IMR-90 (cell line): ENCODE measurements at regions not wholly inside any gene's neighbourhood (a gene's known extent, or its start where the extent isn't known, plus 50 kb on each side); places are given as distances from the start of the nearest gene placed in this dataset.

ENCODE experiments used
- ATAC-seq: fragments of 200-7000 bp; cut with Tn5 transposase; 2 replicates; pipeline ENCODE4 v1.9.1; 2020; ENCODE audit warnings: low read depth, mild to moderate bottlenecking, moderate library complexity
- BruUV-seq: library from RNA; stranded (reverse); fragments of 400-500 nt; replicated peaks from 2 replicates; lab custom pipeline; 2021; lab: Mats Ljungman, UMichigan
- CTCF ChIA-PET: fragments of 300-600 bp; formaldehyde crosslinking; extraction: SDS; loops from one replicate; lab custom pipeline; 2021; ENCODE audit warnings: antibody characterized with exemption; lab: Yijun Ruan, JAX
- POLR2A ChIA-PET: fragments of 300-600 bp; sonication (Branson Sonifier 250); formaldehyde crosslinking; loops from one replicate; lab custom pipeline; 2022; ENCODE audit warnings: antibody characterized with exemption; ENCODE audit not compliant: unreplicated experiment; lab: Charles Lee
- DNase-seq: peaks from one replicate; pipeline ENCODE4 v3.0.0; 2013
- H2AFZ ChIP-seq: replicated peaks from 2 replicates; pipeline ENCODE3; 2013; ENCODE audit warnings: low read length, mild to moderate bottlenecking; ENCODE audit not compliant: poor library complexity
- H2AK5ac ChIP-seq: 2 replicates; pipeline ENCODE4 v1.6.1; 2013; ENCODE audit warnings: low read depth, low read length, inconsistent platforms
- H2AK9ac ChIP-seq: replicated peaks from 2 replicates; pipeline ENCODE3; 2013; ENCODE audit warnings: mild to moderate bottlenecking, low read depth, low read length, moderate library complexity; ENCODE audit not compliant: poor library complexity
- H2BK120ac ChIP-seq: 2 replicates; pipeline ENCODE4 v1.6.1; 2013; ENCODE audit warnings: low read depth, low read length, inconsistent platforms
- H2BK15ac ChIP-seq: 3 replicates; pipeline ENCODE4 v1.6.1; 2013; ENCODE audit warnings: low read depth, low read length, inconsistent platforms
- H2BK20ac ChIP-seq: 2 replicates; pipeline ENCODE4 v1.6.1; 2013; ENCODE audit warnings: low read depth, mild to moderate bottlenecking, inconsistent platforms, low read length, moderate library complexity
- H2BK5ac ChIP-seq: 2 replicates; pipeline ENCODE4 v1.6.1; 2013; ENCODE audit warnings: mild to moderate bottlenecking, low read depth, low read length, inconsistent platforms; ENCODE audit not compliant: poor library complexity, severe bottlenecking
- H3K14ac ChIP-seq: replicated peaks from 2 replicates; pipeline ENCODE4 v1.6.1; 2013; ENCODE audit warnings: low read depth, low read length, inconsistent platforms
- H3K18ac ChIP-seq: 2 replicates; pipeline ENCODE4 v1.6.1; 2013; ENCODE audit warnings: low read depth, low read length, control low read depth
- H3K23ac ChIP-seq: 2 replicates; pipeline ENCODE4 v1.6.1; 2013; ENCODE audit warnings: low read depth, low read length, inconsistent platforms
- H3K27ac ChIP-seq: 2 replicates; pipeline ENCODE4 v1.5.1; 2013; ENCODE audit warnings: mild to moderate bottlenecking, control low read depth, low read length; ENCODE audit not compliant: insufficient read depth
- H3K27me3 ChIP-seq: 2 replicates; pipeline ENCODE4 v1.6.1; 2013; ENCODE audit warnings: low read length; ENCODE audit not compliant: control insufficient read depth, insufficient read depth
- H3K36me3 ChIP-seq: 2 replicates; pipeline ENCODE4 v1.6.1; 2013; ENCODE audit warnings: low read length, mixed read lengths; ENCODE audit not compliant: control insufficient read depth, insufficient read depth
- H3K4ac ChIP-seq: 2 replicates; pipeline ENCODE4 v1.6.1; 2013; ENCODE audit warnings: low read depth, low read length, inconsistent platforms
- H3K4me1 ChIP-seq: 2 replicates; pipeline ENCODE4 v1.6.1; 2013; ENCODE audit warnings: low read length, mixed read lengths; ENCODE audit not compliant: control insufficient read depth, insufficient read depth
- H3K4me2 ChIP-seq: 2 replicates; pipeline ENCODE4 v1.6.1; 2013; ENCODE audit warnings: low read depth, mild to moderate bottlenecking, control low read depth, low read length, moderate library complexity
- H3K4me3 ChIP-seq: 2 replicates; pipeline ENCODE4 v1.5.1; 2013; ENCODE audit warnings: low read depth, mild to moderate bottlenecking, control low read depth, low read length, moderate library complexity; ENCODE audit not compliant: insufficient read depth
- H3K56ac ChIP-seq: 2 replicates; pipeline ENCODE4 v1.6.1; 2013; ENCODE audit warnings: low read length, inconsistent platforms; ENCODE audit not compliant: insufficient read depth; ENCODE audit errors: extremely low read depth
- H3K79me1 ChIP-seq, 2 experiments: 2 replicates each; pipeline ENCODE4 v1.6.1; 2013; ENCODE audit warnings: low read length in 2 of 2, inconsistent platforms in 1 of 2, low read depth in 1 of 2
- H3K9ac ChIP-seq: 2 replicates; pipeline ENCODE4 v1.6.1; 2013; ENCODE audit warnings: low read depth, low read length, control low read depth
- H3K9me1 ChIP-seq: 2 replicates; pipeline ENCODE4 v1.6.1; 2013; ENCODE audit warnings: low read length, inconsistent platforms; ENCODE audit not compliant: insufficient read depth
- H3K9me3 ChIP-seq: 2 replicates; pipeline ENCODE4 v1.6.1; 2013; ENCODE audit warnings: low read length; ENCODE audit not compliant: control insufficient read depth, insufficient read depth
- H4K20me1 ChIP-seq: 2 replicates; pipeline ENCODE4 v1.6.1; 2013; ENCODE audit warnings: low read length, inconsistent platforms; ENCODE audit not compliant: insufficient read depth
- H4K5ac ChIP-seq: 2 replicates; pipeline ENCODE4 v1.6.1; 2013; ENCODE audit warnings: mild to moderate bottlenecking, low read depth, low read length, control low read depth
- H4K8ac ChIP-seq, 2 experiments: 2 replicates each; pipeline ENCODE4 v1.6.1; 2013; ENCODE audit warnings: low read depth in 2 of 2, low read length in 2 of 2, control low read depth in 1 of 2, inconsistent platforms in 1 of 2
- H4K91ac ChIP-seq: 2 replicates; pipeline ENCODE4 v1.6.1; 2013; ENCODE audit warnings: low read depth, low read length, inconsistent platforms; ENCODE audit not compliant: insufficient read depth
- BHLHE40 ChIP-seq: fragments of 150-350 bp; IDR thresholded peaks from 2 replicates; pipeline ENCODE4 v1.6.1; 2016; ENCODE audit warnings: mild to moderate bottlenecking, low read depth, low read length
- CEBPB ChIP-seq: IDR thresholded peaks from 2 replicates; pipeline ENCODE4 v1.6.1; 2012; ENCODE audit warnings: low read depth, low read length, improper control_type of control experiment
- CHD1 ChIP-seq: IDR thresholded peaks from 2 replicates; pipeline ENCODE4 v1.6.1; 2012; ENCODE audit warnings: low read depth, low read length, improper control_type of control experiment
- CTCF ChIP-seq: conservative IDR thresholded peaks from 2 replicates; pipeline ENCODE4 v1.5.1; 2012; ENCODE audit warnings: mild to moderate bottlenecking, low read depth, low read length, improper control_type of control experiment
- FOS ChIP-seq: fragments of 150-350 bp; IDR thresholded peaks from 2 replicates; pipeline ENCODE4 v1.6.1; 2016; ENCODE audit warnings: low read depth, low read length
- MAFK ChIP-seq: IDR thresholded peaks from 2 replicates; pipeline ENCODE4 v1.6.1; 2012; ENCODE audit warnings: low read depth, low read length, improper control_type of control experiment
- MAZ ChIP-seq: IDR thresholded peaks from 2 replicates; pipeline ENCODE4 v1.6.1; 2012; ENCODE audit warnings: low read depth, mild to moderate bottlenecking, low read length, improper control_type of control experiment, moderate library complexity, borderline replicate concordance
- MXI1 ChIP-seq: IDR thresholded peaks from 2 replicates; pipeline ENCODE4 v1.6.1; 2012; ENCODE audit warnings: low read depth, mild to moderate bottlenecking, low read length, moderate library complexity, borderline replicate concordance
- NFE2L2 ChIP-seq: fragments of 150-350 bp; IDR thresholded peaks from 2 replicates; pipeline ENCODE4 v1.6.1; 2016; ENCODE audit warnings: low read depth, mild to moderate bottlenecking, low read length
- POLR2A ChIP-seq: IDR thresholded peaks from 2 replicates; pipeline ENCODE4 v1.6.1; 2012; ENCODE audit warnings: mild to moderate bottlenecking, low read depth, low read length
- RAD21 ChIP-seq: IDR thresholded peaks from 2 replicates; pipeline ENCODE4 v1.6.1; 2012; ENCODE audit warnings: low read length, improper control_type of control experiment
- RCOR1 ChIP-seq: IDR thresholded peaks from 2 replicates; pipeline ENCODE4 v1.6.1; 2012; ENCODE audit warnings: mild to moderate bottlenecking, low read length, improper control_type of control experiment; ENCODE audit not compliant: insufficient replicate concordance
- RFX5 ChIP-seq: IDR thresholded peaks from 2 replicates; pipeline ENCODE4 v1.8.0; 2012; ENCODE audit warnings: low read depth, mild to moderate bottlenecking, low read length, moderate library complexity
- SMC3 ChIP-seq: fragments of 150-350 bp; IDR thresholded peaks from 2 replicates; pipeline ENCODE4 v1.6.1; 2016; ENCODE audit warnings: low read depth, mild to moderate bottlenecking, antibody characterized with exemption, low read length, moderate library complexity
- USF2 ChIP-seq: fragments of 150-350 bp; IDR thresholded peaks from 2 replicates; pipeline ENCODE4 v1.6.1; 2017; ENCODE audit warnings: mild to moderate bottlenecking, antibody characterized with exemption, low read length, low read depth
- WGBS, 2 experiments: methylation state at CpG; one replicate each; pipeline versions ENCODE4 v1.1.5 to v1.1.7; 2013; ENCODE audit warnings: missing lambda C conversion rate in 2 of 2; ENCODE audit not compliant: insufficient read length in 1 of 2; ENCODE audit errors: extremely low coverage in 2 of 2; 5-methylcytosine and 5-hydroxymethylcytosine counted together
- dilution Hi-C: fragments of 300-500 bp; cut with HindIII; formaldehyde crosslinking; loops from one replicate; pipeline ENCODE4 v1.14.3; 2018; ENCODE audit warnings: low sequenced_read_pairs; ENCODE audit not compliant: unreplicated experiment
- in situ Hi-C: fragments of 300-500 bp; cut with MboI; formaldehyde crosslinking; loops from 3 replicates; pipeline ENCODE4 v1.14.3; 2019; ENCODE audit warnings: low sequenced_read_pairs, inconsistent platforms, mixed read lengths
- intact Hi-C: fragments of 100-400 bp; cut with micrococcal nuclease; formaldehyde crosslinking; loops from 2 replicates; pipeline ENCODE4 v1.10.0; 2022
- TF ChIP-seq, protein P1 (sequence below): fragments of 150-350 bp; IDR thresholded peaks from 2 replicates; pipeline ENCODE4 v1.6.1; 2016; ENCODE audit warnings: low read depth, mild to moderate bottlenecking, low read length, moderate library complexity, borderline replicate concordance

DNA sequence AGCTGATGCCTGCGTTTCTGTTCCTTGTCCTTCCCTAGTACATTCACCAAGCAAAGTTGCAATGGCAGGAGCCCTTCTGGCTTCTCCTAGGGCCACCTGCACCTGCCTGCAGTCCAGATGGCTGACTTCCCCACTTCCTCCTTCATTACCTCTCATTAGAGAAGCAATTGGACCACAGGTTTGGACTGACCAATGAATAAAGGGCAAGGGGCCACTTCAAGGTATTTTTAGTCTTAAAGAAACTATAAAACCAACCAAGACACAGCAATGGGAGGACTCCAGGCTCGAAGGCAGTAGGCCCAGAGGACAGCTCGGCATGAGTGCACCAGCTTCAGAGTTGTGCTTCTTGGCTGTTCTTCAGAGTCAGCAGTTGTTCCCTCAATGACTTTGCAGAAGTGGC lies 60.8 kb upstream of the ROR1 start:
- WGBS, 2 experiments, result 100% methylated on average over 1 of the region's 3 CpGs; no CpG with 5 or more reads in 1 of the 2 experiments
- H3K18ac ChIP-seq, result no peak overlapping the region
- H3K9ac ChIP-seq, result no peak overlapping the region
- CTCF ChIA-PET, result interaction anchor here (1.1 kb wide), 1 partner anchor 61 kb away, joined by 3 read pairs; the partner anchor contains the start of gene ROR1
- peaks cover 7% of the 10 kb centered on the region; the same call in 1 of the 2 replicates for H3K9me1 ChIP-seq
- H3K36me3 ChIP-seq, result no peaks in the 10 kb centered on the region
- H2AFZ ChIP-seq, result no peak overlapping the region
- no peak overlapping the region for H2BK5ac ChIP-seq
- H3K14ac ChIP-seq, result no peak overlapping the region
- TF ChIP-seq NFE2L2 (no peak), BHLHE40 (no peak), CEBPB (no peak), FOS (no peak), USF2 (no peak), MAFK (no peak), MXI1 (no peak), RFX5 (no peak), CTCF (no peak), RAD21 (no peak), SMC3 (no peak), MAZ (no peak), POLR2A (no peak), CHD1 (no peak), RCOR1 (no peak)
- TF ChIP-seq, protein P1, sequence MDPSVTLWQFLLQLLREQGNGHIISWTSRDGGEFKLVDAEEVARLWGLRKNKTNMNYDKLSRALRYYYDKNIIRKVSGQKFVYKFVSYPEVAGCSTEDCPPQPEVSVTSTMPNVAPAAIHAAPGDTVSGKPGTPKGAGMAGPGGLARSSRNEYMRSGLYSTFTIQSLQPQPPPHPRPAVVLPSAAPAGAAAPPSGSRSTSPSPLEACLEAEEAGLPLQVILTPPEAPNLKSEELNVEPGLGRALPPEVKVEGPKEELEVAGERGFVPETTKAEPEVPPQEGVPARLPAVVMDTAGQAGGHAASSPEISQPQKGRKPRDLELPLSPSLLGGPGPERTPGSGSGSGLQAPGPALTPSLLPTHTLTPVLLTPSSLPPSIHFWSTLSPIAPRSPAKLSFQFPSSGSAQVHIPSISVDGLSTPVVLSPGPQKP, result no peak
- no peak overlapping the region for H3K56ac ChIP-seq
- ATAC-seq (no peak), DNase-seq (no peak)
- peaks cover 7% of the 10 kb centered on the region; the same call in 1 of the 2 replicates for H4K20me1 ChIP-seq
- in situ Hi-C loops (no loop called here), dilution Hi-C loops (no loop called here), intact Hi-C loops (no loop called here)
- no peak overlapping the region for H2AK9ac ChIP-seq
- H3K27me3 ChIP-seq, result peaks cover 32% of the 10 kb centered on the region
- H3K4ac ChIP-seq, result no peak overlapping the region
- peaks cover 5% of the 10 kb centered on the region for H3K4me1 ChIP-seq
- no peak overlapping the region for H3K4me2 ChIP-seq
- no peak overlapping the region for H3K4me3 ChIP-seq
- no peaks in the 10 kb centered on the region for H3K9me3 ChIP-seq
- no peak overlapping the region for H2AK5ac ChIP-seq
- H4K5ac ChIP-seq, result no peak overlapping the region
- H4K91ac ChIP-seq, result no peak overlapping the region
- no peak overlapping the region for H3K23ac ChIP-seq
- no peak overlapping the region for H4K8ac ChIP-seq
- POLR2A ChIA-PET, result no interaction called here
- H2BK120ac ChIP-seq, result no peak overlapping the region
- H3K27ac ChIP-seq, result no peak overlapping the region
- H3K79me1 ChIP-seq, result no peaks in the 10 kb centered on the region
- H2BK20ac ChIP-seq, result peak overlapping the region; percentile 39; the same call in 1 of the 2 replicates
- no peak overlapping the region for H2BK15ac ChIP-seq
- no TSS peak for BruUV-seq
